Smooth muscle cell (in vitro differentiated cells): ENCODE measurements at regions not wholly inside any gene's neighbourhood (a gene's known extent, or its start where the extent isn't known, plus 50 kb on each side); places are given as distances from the start of the nearest gene placed in this dataset.
A peak's percentile ranks its signal among the peaks of the same experiment; 100 is the strongest.

Experiments used
- DNase-seq: peaks from one replicate; lab custom pipeline; 2025; ENCODE audit not compliant: unreplicated experiment; lab: John Stamatoyannopoulos, UW
- H2AFZ ChIP-seq: fragments of 200-600 bp; sonication (generic); 2 replicates; pipeline ENCODE4 v1.6.0; 2016; ENCODE audit warnings: antibody characterized with exemption, low read depth, mild to moderate bottlenecking
- H3F3A ChIP-seq: fragments of 200-600 bp; sonication (generic); 2 replicates; pipeline ENCODE4 v1.6.0; 2017; ENCODE audit warnings: antibody characterized with exemption, low read depth
- H3K27ac ChIP-seq: fragments of 200-600 bp; sonication (generic); 2 replicates; pipeline ENCODE4 v1.5.1; 2016; ENCODE audit warnings: low read depth, mild to moderate bottlenecking
- H3K27me3 ChIP-seq: fragments of 200-600 bp; sonication (generic); 2 replicates; pipeline ENCODE4 v1.6.1; 2016; ENCODE audit warnings: low read depth, mild to moderate bottlenecking
- H3K36me3 ChIP-seq: fragments of 200-600 bp; sonication (generic); 2 replicates; pipeline ENCODE4 v1.5.1; 2016; ENCODE audit warnings: low read depth
- H3K4me1 ChIP-seq: fragments of 200-600 bp; sonication (generic); 2 replicates; pipeline ENCODE4 v1.5.1; 2016; ENCODE audit warnings: low read depth
- H3K4me2 ChIP-seq: fragments of 200-600 bp; sonication (generic); 2 replicates; pipeline ENCODE4 v1.6.0; 2016; ENCODE audit warnings: mild to moderate bottlenecking
- H3K4me3 ChIP-seq: fragments of 200-600 bp; sonication (generic); 2 replicates; pipeline ENCODE4 v1.5.1; 2016; ENCODE audit warnings: mild to moderate bottlenecking
- H3K79me2 ChIP-seq: fragments of 200-600 bp; sonication (generic); 2 replicates; pipeline ENCODE4 v1.6.0; 2016; ENCODE audit warnings: low read depth, mild to moderate bottlenecking
- H3K9ac ChIP-seq: fragments of 200-600 bp; sonication (generic); 2 replicates; pipeline ENCODE4 v1.6.0; 2016; ENCODE audit warnings: low read depth
- H3K9me3 ChIP-seq: fragments of 200-600 bp; sonication (generic); replicated peaks from 2 replicates; pipeline ENCODE4 v1.5.1; 2016; ENCODE audit warnings: low read depth
- H4K20me1 ChIP-seq: fragments of 200-600 bp; sonication (generic); 2 replicates; pipeline ENCODE4 v1.6.0; 2016; ENCODE audit warnings: low read depth
- CTCF ChIP-seq: fragments of 200-600 bp; sonication (generic); IDR thresholded peaks from 2 replicates; pipeline ENCODE4 v1.5.1; 2017; ENCODE audit warnings: borderline replicate concordance, mild to moderate bottlenecking, antibody characterized with exemption; ENCODE audit not compliant: insufficient read depth, poor library complexity, severe bottlenecking
- WGBS: methylation state at CpG from one replicate; pipeline ENCODE4 v1.1.7; 2016; ENCODE audit warnings: low lambda C conversion rate; 5-methylcytosine and 5-hydroxymethylcytosine counted together

- no peaks in the 10 kb centered on the region for H3K27me3 ChIP-seq
- no peaks in the 10 kb centered on the region for H3K9me3 ChIP-seq
- H3K36me3 ChIP-seq = no peaks in the 10 kb centered on the region
- no peak for DNase-seq
- no peaks in the 10 kb centered on the region for H3K79me2 ChIP-seq
- 4% methylated on average over 4 of the region's 4 CpGs for WGBS
- H3K4me3 ChIP-seq = no peak overlapping the region
- no peaks in the 10 kb centered on the region for H3K4me1 ChIP-seq
- no peaks in the 10 kb centered on the region for H4K20me1 ChIP-seq
- H3K9ac ChIP-seq = no peak overlapping the region
- no peak overlapping the region for H3K27ac ChIP-seq
- no peak overlapping the region for H2AFZ ChIP-seq
- H3F3A ChIP-seq = no peaks in the 10 kb centered on the region
- no peak for TF ChIP-seq CTCF
- peak overlapping the region; percentile 20 for H3K4me2 ChIP-seq
Observed at GRCh38 chr14:95023886-95024285, 133.4 kb downstream of the DICER1 start.

- Histone ChIP-seq H4K20me1 (no peaks in the 10 kb centered on the region), H3F3A (no peaks in the 10 kb centered on the region), H3K27me3 (no peaks in the 10 kb centered on the region), H3K4me3 (no peak overlapping the region), H3K79me2 (no peaks in the 10 kb centered on the region), H3K4me1 (no peaks in the 10 kb centered on the region), H3K9ac (no peak overlapping the region), H3K4me2 (no peak overlapping the region), H3K9me3 (no peaks in the 10 kb centered on the region), H3K36me3 (no peaks in the 10 kb centered on the region), H2AFZ (no peak overlapping the region), H3K27ac (no peak overlapping the region)
- DNase-seq = no peak
- 94% methylated on average over 9 of the region's 9 CpGs for WGBS
- no peak for TF ChIP-seq CTCF
Observed at GRCh38 chr14:95023115-95023514, 134.2 kb downstream of the DICER1 start.

- Histone ChIP-seq H3K36me3 (no peaks in the 10 kb centered on the region), H3F3A (no peaks in the 10 kb centered on the region), H3K4me1 (no peaks in the 10 kb centered on the region), H3K27ac (no peak overlapping the region), H3K79me2 (no peaks in the 10 kb centered on the region), H4K20me1 (no peaks in the 10 kb centered on the region), H3K9me3 (no peaks in the 10 kb centered on the region), H3K27me3 (no peaks in the 10 kb centered on the region), H3K4me2 (no peak overlapping the region), H3K9ac (no peak overlapping the region), H2AFZ (no peak overlapping the region), H3K4me3 (no peak overlapping the region)
- WGBS = 96% methylated on average over 2 of the region's 2 CpGs
- DNase-seq = no peak
- TF ChIP-seq CTCF = no peak
Observed at GRCh38 chr14:95021588-95021987, 135.7 kb downstream of the DICER1 start.

- Histone ChIP-seq H3K4me1 (no peaks in the 10 kb centered on the region), H3K79me2 (no peaks in the 10 kb centered on the region), H3K9me3 (no peaks in the 10 kb centered on the region), H3K27me3 (no peaks in the 10 kb centered on the region), H3K4me2 (no peak overlapping the region), H3K9ac (no peak overlapping the region), H4K20me1 (no peaks in the 10 kb centered on the region), H3F3A (no peaks in the 10 kb centered on the region), H3K4me3 (no peak overlapping the region), H3K27ac (no peak overlapping the region), H3K36me3 (no peaks in the 10 kb centered on the region), H2AFZ (no peak overlapping the region)
- TF ChIP-seq CTCF = no peak
- WGBS = 49% methylated on average over 4 of the region's 4 CpGs
- no peak for DNase-seq
Observed at GRCh38 chr14:95018821-95019220, 138.5 kb downstream of the DICER1 start.
